ENCODE measurements at regions not wholly inside any gene's neighbourhood (a gene's known extent, or its start where the extent isn't known, plus 50 kb on each side); places are given as distances from the start of the nearest gene placed in this dataset.
"Not testable (repeated sequence)": the region's sequence is repeated elsewhere in the genome, so short reads cannot be mapped to it uniquely, and the experiment has no call there.

DNA sequence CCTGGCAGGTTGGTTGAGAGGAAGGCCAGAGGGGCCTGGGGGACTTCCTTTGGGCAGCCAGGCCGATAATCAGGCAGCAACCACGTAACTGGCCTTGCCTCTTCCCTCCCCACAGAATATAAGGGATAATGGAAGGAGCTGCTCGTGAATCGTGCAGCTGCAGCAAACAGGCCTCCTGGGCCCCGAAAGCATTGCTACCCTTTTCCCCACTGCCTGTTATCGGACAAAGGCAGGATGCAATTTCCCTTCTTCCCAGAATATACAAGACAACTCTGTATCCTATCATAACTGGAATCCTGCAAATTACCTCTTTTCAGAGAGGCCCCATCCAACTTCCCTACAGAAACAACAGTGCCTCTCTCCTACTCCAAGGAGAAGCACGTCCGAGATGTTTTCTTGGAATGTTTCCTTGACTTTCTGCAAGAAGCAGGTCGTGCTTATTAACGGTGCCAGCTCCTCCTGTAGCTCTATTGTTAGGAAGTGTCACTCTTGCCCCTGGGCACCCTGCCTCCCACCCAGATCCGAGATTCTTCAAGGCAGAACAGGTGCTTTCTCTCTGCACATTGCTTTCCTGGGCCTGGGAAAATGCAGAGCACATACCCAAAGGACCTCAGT, 106.0 kb upstream of the TIAM1 start:
- no peak for DNase-seq

DNA sequence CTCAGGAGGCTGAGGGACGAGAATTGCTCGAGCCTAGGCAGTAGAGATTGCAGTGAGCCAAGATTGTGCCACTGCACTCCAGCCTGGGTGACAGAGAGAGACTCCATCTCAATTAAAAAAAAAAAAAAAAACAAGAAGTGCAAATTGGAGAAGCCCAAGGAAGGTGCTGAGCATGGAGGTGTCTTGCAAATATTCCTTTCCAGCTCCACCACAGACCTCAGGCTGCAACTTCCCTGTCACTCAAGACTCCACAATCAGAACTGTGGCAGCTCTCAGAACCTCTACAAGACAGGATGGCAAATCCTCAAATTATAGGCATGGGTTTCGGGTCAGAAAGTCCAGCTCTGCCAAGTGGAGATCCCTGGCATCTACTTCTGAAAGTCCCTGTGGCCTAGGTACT, 104.4 kb upstream of the TIAM1 start:
- DNase-seq, result no peak

DNA sequence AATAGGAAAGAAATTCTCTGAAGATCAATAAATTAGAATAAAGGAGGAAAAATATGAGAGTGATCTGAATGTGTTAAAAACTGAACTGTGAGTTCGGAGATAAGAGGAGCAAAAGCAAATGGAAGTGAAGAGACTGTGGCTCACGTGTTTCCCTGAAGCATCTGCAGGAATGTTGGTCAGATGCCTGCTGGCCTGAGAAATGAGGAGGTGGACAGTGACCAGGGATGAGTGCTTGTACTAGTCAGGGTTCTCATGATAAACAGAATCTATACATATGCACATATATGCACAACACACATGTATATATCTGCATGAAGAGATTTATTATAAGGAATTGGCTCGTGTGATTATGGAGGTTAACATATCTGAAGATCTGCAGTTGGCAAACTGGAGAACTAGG, 103.4 kb upstream of the TIAM1 start:
- no peak for DNase-seq

DNA sequence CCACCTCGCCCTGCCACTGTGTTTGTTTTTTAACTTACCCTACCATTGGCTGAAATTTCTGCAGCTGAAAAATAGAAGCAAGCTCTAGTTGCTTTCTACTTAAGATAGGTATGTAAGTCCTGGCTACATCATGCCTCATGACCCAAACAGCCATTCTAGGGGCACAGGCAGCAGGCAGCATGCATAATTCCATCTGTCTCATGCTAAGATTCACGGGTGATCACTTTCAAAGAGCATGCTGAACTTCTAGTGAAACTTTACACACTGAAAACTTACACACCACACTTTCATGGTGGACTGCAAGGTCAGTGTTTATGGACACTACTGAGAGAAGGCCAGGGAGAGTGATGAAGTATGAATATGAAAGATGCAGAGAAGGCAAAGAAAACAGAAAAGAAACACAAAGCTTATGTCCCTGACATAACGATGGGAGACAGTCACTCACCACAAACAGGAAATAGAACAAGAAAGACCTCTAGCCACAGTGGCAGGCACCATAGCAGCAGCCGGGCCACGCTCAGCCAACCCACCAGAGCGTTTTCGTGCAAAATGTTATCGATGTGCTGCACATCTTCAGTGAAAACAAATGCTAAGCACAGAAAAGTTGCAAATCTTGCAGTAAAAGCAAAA, 102.3 kb upstream of the TIAM1 start:
- DNase-seq, result no peak

DNA sequence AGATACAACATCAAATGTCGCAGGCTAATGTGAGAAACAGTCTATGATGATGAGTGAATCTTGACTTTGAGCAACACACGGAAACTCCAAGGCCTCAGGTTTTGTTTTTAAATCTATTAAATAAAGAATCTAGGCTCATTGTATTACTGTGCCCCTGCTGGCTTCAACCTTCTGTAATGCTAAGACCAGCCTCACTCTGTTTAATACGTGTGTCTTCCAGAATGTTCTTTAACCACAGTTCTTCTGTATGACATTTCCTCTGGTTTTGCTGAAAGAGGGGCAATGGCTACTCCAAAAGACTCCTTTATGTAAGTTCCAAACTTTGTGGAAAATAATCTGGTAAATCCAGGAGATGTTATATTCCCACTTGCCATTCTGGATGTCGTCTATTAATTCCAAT, 101.1 kb upstream of the TIAM1 start:
- DNase-seq, result no peak

DNA sequence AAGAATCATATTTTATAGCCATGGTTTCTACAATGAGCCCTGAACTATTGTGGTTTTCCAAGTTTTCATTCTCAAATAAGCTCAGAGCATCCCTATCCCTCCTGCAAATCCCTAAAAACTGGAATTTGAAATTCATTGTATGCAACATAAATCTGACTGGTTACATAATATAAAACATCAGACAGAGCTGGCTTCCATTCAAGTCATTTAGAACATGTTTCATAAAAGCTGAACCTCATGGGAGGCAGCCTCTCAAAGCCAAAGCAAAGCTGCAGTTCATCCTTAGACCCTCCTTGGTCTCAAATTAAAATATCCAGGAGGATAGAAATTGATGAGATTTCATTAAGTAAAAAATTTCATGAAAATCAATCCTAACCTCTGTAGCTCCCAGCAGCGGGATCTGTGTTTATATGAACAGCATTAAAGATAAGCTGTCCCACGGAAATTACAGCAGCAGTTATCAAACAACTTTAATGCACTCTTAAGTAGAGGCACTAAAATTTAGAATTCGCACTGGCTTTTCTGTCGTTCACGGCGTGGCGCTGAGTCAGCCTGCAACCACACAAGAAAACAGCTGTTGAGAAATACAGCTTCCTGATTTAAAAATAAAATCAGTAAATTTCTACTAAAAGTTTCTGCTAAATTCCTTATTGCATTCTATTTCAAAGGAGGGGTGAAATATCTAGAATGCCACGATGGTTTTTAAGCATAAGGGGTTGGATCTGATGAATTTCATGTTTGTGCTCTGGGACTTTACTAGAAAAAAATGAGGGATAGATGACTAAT, 99.9 kb upstream of the TIAM1 start:
- no peak for DNase-seq

DNA sequence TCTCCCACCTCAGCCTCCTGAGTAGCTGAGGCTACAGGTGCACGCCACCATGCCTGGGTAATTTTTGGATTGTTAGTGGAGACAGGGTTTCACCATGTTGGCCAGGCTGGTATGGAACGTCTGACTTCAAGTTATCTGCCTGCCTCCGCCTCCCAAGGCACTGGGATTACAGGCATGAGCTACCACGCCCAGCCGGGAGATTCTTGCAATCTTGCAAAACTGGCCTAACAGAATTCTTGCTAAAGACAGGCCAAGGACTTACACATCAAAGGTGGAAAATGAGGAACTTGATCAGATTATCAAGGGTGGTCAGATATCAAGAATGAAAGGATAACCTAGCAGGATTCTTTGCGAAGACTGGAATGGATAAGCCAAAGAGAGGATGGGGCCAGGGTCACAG, 98.3 kb upstream of the TIAM1 start:
- DNase-seq, result no peak

DNA sequence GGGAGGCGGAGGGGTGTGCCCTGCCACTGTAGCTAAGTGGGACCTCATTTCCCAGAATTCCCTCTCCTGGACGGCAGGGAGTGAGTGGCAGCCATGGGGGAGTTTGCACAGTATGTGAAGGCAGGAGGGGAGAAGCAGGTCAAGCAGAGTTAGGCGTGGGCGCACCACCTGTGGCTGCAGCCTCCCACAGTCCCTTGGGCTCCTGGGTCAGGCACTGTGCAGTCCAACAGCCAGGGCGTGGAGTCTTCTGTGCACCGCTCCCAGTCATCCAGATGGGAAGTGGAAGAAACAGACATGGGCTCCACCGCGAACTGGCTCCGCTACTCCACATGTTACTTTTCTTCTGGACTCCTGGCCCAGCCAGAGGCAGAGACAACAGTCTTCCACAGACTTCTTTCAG, 85.4 kb upstream of the TIAM1 start:
- no peak for DNase-seq

DNA sequence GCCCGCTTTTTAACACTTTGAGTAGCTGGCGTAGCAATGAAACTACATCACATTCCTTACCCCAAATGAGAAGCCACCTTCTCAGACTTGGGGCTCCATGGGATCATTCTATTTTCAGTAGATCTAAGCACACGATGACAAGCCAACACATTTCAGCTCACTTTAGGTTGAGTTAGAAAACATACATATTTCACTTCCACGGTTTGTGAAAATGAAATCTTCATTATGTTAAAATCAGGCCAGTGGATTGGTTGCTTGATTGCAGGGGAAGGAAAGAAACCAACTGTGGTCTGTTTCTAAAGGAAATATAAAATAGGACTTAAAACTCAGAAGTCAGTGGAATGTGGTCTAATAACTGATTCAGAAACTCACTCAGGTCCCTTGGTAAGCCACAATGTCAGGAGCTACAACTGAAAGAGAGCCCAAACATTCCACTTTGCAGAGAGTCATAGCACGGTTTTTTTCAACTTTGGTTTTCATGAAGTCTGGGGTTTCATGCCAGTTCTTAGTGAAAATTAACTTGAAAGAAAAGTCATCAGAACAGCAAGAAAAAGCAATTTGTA, 82.3 kb upstream of the TIAM1 start:
- DNase-seq, result no peak

DNA sequence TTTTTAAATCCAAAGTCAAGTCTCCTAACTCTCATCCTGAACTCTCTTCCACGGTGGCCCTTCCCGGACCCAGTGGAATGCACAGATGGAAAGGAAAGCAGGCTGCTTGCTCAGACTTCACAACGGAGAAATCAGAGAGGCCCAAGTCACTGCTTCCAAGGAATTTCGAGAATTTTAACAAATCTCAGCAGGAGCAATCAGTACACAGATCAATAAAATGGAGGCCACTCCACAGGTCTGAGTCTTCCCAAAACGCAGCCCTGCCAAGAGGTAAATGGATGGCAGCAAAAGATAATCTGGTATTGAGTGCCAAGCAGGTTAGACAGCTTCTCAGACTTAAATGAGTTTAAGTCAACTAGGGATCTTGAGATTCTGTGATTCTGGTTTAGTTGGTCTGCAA, 81.1 kb upstream of the TIAM1 start:
- no peak for DNase-seq

DNA sequence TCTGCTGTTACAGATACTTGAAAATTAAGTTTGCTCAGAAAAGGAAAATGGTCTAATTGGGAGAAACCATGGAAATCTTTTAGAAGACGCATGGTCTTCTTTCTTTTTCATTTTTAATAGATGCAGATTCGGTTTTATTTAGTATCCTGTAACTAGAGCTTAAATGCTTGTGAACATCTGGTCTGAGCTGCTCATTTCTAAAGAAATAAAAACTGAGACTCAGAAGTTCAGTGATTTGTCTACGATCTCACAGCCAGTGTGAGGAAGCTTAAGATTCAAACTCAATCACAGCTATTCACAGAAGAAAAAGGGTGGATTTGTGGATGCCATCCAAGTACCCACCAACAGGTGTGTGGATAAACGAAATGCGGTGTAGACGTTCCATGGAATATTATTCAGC, 80.0 kb upstream of the TIAM1 start:
- no peak for DNase-seq

DNA sequence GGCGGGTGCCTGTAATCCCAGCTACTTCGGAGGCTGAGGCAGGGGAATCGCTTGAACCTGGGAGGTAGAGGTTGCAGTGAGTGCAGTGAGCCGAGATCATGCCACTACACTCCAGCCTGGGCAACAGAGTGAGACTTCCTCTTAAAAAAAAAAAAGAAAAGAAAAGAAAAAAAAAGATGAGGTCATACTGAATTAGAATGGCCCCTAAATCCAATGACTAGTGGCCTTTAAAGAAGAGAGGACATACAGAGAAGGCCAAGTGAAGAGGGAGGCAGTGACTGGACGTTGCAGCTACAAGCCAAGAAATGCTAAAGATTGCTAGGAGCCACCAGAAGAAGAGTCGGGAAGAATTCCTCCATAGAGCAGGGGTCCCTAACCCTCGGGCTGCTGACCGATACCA, 76.9 kb upstream of the TIAM1 start:
- no peak for DNase-seq

DNA sequence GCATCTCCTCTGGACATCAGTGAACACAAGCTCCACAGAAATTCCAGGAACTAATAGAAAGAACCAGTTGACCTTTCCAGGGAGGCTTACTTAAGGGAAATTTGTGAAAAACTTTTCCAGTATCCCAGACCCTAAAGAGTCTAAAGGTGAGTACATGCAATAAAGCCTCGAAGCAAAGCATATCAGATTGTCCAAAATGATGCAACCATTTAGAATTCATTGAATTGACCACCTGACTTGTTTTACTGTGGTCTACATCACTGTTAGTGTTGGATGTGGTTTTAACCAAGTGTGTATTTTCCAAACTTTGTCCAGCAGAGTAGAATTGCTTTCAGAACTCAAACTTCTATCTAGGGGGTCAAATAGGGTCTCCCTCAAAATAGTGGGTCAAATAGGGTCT, 76.3 kb upstream of the TIAM1 start:
- no peak for DNase-seq

DNA sequence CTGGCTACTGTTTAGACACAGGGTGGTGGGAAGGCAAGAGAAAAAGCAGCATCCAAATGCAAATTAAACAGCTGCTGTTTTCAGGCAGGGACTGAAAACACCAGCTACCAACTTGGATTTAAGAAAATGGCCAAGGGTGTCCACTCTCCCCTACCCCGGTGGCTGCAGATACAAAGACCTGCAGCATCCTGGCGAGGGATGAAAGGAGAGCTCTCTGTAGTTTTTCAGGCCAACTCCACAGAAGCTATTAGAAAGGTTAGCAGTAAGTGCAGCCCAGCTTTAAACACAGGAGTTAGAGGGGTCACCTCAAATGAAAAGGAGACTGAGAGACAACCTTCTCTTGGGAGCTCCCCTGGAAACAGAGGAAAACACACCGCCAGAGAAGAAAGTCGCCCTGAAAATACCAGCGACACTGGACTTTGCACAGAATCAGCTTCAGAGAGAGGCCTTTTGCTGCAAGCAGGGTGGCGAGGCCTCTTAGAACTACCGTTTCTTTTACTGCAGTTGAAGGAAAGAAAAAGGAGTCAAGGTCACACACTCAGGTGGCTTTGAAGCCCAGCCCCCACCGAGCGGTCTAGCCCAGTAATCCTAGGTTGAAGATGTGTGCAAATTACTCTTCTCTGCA, 74.4 kb upstream of the TIAM1 start:
- no peak for DNase-seq

DNA sequence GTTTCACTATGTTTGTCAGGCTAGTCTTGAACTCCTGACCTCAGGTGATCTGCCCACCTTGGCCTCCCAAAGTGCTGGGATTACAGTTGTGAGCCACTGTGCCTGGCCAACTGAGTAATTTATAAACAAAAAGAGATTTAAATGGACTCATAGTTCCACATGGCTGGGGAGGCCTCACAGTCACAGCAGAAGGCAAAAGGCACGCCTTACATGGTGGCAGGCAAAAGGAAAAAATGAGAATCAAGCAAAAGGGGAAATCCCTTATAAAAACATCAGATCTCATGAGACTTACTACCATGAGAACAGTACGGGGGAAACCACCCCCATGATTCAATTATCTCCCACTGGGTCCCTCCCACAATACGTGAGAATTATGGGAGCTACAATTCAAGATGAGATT, 73.2 kb upstream of the TIAM1 start:
- not testable (repeated sequence) for DNase-seq

DNA sequence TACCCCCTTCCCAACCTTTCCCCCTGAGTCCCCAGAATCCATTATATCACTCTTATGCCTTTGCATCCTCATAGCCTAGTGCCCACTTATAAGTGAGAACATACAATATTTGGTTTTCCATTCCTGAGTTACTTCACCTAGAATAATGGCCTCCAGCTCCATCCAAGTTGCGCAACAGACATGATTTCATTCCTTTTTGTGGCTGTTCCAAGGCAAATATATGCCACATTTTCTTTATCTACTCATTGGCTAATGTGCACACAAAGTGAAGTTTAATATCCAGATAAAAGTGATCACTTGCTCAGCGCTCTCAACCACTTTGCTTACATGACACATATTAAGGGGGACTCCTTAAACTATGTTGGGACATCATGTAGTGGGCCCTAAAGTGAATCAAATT, 72.4 kb upstream of the TIAM1 start:
- DNase-seq, result no peak

DNA sequence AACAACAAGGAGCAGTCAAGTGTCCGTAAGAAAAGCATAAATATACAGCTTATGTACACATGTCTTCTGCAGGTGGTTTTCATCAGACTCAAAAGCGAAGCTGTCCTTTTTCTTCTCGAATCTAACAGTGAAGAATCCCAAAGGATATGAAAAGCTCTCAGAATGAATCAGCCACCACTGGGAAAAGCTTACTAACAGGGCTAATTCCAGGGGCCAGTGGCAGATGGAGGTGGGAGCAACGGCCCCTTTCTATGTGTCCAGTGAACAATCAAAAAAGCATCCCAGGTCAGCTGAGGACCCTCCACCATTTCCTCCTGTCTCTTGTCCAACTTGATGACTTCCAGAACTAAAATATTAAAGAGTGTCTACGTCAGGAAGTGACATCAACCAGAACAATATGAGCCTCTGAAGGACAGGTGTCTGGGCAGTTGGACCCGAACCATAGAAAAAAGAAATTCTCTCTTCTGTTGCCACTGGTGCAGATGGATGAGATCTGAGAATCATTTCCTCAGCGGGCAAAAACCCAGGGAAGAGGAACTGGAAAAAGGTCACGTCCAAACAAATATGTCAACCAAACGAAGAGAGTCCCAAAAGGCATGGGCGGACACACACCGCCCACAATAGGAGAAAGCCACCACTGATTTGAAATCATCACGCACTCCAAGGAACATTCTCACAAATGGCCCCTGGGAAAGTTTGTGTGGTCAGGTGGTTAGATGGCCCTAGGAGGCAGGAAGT, 70.4 kb upstream of the TIAM1 start:
- DNase-seq, result no peak

DNA sequence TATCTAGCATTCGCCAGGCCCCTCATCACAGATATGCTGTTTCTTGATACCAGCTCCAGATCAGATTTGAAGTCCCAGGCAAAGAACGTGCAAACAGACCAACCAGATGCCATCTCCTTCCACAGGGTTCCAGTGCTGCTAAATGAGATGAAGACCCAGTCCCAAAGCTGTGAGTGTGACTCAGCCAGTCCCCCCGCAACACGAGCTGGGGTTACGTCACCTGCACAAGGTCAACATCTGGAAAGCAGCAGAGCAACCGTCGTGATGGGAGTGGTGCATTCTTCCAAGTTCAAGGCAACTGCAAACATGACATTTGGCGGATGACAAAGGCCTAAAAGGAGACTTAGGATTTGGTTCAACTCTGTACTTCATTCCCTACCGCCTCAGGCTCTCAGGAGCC, 69.6 kb upstream of the TIAM1 start:
- no peak for DNase-seq

DNA sequence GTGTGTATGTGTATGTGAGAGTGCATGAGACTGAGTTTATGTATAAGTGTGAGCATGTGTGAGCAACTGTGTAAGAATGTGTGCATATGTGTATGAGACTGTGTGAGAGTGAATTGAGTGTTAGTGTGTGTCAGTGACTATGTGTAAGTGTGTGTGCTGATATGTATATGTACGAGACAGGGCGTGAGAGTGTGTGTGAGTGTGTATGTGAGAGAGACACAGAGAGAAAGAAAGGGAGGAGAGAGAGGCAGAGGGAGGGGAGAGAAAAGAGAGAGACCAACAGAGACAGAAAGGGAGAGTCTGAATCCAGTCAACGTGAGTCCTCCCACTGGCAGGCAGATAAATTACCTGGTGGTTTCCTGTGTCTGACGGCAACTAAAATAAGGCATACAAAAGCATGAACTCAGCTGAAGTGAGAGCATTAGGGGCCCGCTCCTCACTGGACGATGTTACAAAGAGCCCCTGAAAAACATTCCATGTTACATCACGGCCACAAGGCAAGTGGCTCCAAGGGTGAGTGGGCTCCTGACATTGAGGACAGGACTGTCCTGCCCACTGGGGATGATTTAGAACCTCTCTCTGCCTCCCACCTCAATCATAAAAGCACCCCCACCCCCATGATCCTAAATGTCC, 66.6 kb upstream of the TIAM1 start:
- DNase-seq, result no peak

DNA sequence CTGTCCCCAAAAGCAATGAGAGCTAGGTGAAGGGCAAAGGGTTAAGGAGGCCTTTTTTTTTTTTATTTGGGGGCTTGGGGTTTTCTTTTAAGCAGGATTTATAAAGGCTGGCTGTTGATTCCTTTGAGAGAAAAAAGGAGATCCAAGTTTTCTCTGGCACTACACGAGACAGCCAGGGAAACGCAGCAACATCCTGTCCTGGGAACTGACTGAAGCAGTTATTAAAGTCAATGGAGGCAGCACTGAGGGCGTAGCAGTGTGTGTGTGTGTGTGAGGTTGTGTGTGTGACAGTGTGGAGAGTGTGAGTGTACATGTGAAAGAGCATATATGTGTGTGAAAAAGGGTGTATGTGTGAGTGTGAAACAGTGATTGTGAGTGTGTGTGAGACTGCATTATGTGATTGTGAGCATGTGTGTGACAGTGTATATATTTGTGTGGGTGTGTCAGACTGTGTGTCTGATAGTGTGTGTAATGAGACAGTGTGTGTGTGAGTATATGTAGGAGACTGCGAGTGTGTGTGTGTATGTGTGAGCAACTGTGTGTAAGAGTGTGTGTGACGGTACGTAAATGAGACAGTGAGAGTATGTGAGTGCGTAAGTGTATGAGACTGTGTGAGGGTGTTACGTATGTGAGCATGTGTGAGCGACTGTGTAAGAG, 65.9 kb upstream of the TIAM1 start:
- DNase-seq, result no peak

DNA sequence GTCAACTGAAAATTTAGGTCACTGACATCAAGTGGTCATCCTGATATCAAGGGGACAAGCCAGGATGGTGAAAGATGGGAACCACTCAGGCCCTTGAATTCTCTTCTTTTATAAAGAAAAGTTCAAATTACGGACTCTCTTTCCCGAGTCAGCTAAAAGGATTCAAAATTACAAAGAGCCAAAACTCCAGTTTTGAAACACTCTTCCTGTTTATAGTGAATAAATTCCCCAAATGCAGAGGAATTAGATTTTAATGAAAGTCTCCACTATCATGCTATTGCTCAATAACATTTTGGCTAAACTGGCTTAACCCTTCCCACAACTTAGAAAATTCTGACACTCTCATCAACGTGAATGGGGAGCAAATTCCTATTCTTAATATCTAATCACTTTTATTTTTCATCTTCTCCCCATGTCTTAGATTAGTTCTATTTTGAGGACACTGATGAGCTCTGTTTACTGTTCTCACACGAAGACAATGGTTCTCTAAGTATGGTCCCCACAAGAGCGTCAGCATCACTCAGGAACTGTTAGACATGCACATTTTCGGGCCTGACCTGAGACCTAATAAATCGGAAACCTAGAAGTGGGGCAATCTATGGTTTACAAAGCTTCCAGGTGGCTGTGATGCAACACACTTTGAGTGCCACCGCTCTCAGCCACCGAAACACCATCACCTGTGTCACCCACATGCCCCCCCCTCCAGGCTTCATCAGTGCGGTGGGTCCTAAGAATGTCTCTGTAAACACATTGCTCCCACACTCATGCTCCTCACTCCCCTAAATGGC, 64.4 kb upstream of the TIAM1 start:
- no peak for DNase-seq
